HFF-Myc (cell line): ENCODE measurements at regions not wholly inside any gene's neighbourhood (a gene's known extent, or its start where the extent isn't known, plus 50 kb on each side); places are given as distances from the start of the nearest gene placed in this dataset.

ENCODE experiments used
- DNase-seq: peaks from one replicate; pipeline ENCODE4 v3.0.0-alpha.2; 2011; ENCODE audit warnings: low read depth; ENCODE audit errors: extremely low read depth
- H3K4me3 ChIP-seq: replicated peaks from 2 replicates; pipeline ENCODE4 v1.5.1; 2011; ENCODE audit warnings: low read depth, mild to moderate bottlenecking, control low read depth, low read length
- CTCF ChIP-seq: IDR thresholded peaks from 2 replicates; pipeline ENCODE4 v1.5.1; 2012; ENCODE audit warnings: mild to moderate bottlenecking, low read depth, low read length, control low read depth; ENCODE audit errors: missing control alignments

GRCh38 chr1:9447215-9447960 is 91.9 kb upstream of the SLC25A33 start:
- DNase-seq = no peak
- H3K4me3 ChIP-seq = no peak overlapping the region
- TF ChIP-seq CTCF = no peak

- no peak overlapping the region for H3K4me3 ChIP-seq
- TF ChIP-seq CTCF = no peak
- DNase-seq = no peak
These were observed 90.8 kb upstream of the SLC25A33 start for GRCh38 chr1:9448132-9449109.

GRCh38 chr1:9449110-9449627 is 90.1 kb upstream of the SLC25A33 start:
- no peak overlapping the region for H3K4me3 ChIP-seq
- no peak for DNase-seq

DNA sequence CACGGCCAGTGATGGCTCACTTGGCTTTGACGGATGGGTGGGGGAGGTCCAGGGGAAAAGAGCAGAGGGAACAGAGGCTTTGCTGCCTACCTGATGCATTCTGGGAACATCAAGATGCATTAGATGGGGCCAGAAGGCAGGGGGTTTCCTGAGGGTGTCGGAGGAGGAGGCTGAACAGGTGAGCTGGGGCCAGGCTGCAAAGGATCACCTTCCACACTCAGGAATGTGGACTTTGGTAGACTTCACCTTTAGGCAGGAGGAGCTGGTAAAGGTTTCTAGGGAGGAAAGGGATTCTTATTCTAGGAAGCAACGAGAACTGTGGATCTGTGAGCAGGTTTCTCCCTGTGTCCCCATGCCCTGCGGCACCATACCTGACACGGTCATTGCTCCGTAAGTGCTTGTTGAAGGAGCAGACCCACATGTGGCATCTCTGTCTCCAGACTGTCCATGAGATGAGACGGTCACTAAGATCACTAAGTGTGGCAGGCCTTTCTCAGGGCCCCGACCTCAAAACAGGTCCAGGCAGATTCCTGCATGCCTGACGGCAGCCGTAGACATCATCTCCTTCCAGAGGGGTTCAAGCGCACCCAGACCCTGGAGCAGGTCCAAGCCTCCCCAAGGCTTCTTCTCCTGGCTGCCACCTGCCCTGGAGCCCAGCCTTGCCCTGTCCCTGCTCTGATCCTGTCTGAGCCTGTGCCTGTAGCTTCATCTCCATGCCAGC is 89.1 kb upstream of the SLC25A33 start:
- no peak overlapping the region for H3K4me3 ChIP-seq
- TF ChIP-seq CTCF = no peak
- DNase-seq = no peak

More at GRCh38 chr1:9449110-9449627, 90.1 kb upstream of the SLC25A33 start:
- no peak for TF ChIP-seq CTCF

GRCh38 chr1:9451081-9451480 is 88.2 kb upstream of the SLC25A33 start:
- no peak for TF ChIP-seq CTCF
- no peak for DNase-seq
- no peak overlapping the region for H3K4me3 ChIP-seq

DNA sequence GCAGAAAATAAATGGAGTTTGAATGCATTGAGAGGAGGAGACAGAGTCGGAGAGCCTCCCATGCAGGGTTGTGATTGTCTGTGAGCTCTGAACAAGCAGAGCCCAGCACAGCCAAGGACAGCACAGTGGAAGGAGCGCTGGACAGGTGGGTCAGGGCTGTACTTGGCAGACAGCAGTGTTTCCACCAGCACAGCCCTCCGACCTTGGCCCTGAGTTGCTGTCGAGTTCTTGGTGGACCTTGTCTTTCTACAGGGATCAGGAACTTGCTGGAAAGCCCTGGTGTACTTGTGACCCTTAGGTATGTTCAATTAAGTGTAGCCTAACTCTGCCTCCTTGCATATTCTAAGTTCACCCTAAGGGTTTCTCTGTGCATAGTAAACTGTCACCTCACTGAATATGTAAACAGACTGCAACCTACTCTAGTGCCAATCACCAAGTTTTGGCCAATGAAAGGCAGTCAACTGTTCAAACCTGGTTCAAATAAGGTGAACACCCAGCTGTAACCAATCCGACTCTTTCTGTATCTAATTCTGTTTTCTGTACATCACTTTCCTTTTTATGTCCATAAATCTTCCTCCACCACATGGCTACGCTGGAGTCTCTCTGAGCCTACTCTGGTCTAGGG is 86.6 kb upstream of the SLC25A33 start:
- H3K4me3 ChIP-seq = no peak overlapping the region
- no peak for TF ChIP-seq CTCF
- no peak for DNase-seq
